GM19240 (cell line): ENCODE measurements at regions not wholly inside any gene's neighbourhood (a gene's known extent, or its start where the extent isn't known, plus 50 kb on each side); places are given as distances from the start of the nearest gene placed in this dataset.

Source experiments
- DNase-seq: peaks from one replicate; pipeline ENCODE4 v3.0.0; 2011; ENCODE audit warnings: low spot score; ENCODE audit not compliant: insufficient read length

- no peak for DNase-seq
These were observed 67.6 kb upstream of the AMPD3 start for GRCh38 chr11:10387206-10388083.

GRCh38 chr11:10388101-10388500 is 67.0 kb upstream of the AMPD3 start:
- DNase-seq: no peak

GRCh38 chr11:10388574-10388973 is 66.5 kb upstream of the AMPD3 start:
- DNase-seq: no peak

GRCh38 chr11:10390375-10390774 is 64.7 kb upstream of the AMPD3 start:
- no peak for DNase-seq

GRCh38 chr11:10392095-10393079 is 62.7 kb upstream of the AMPD3 start:
- no peak for DNase-seq

- no peak for DNase-seq
These were observed 60.6 kb upstream of the AMPD3 start for GRCh38 chr11:10394229-10395101.

GRCh38 chr11:10395166-10395897 is 59.7 kb upstream of the AMPD3 start:
- no peak for DNase-seq

- DNase-seq: no peak
These were observed 58.3 kb upstream of the AMPD3 start for GRCh38 chr11:10396771-10397170.

GRCh38 chr11:10397226-10397987 is 57.7 kb upstream of the AMPD3 start:
- DNase-seq: no peak

GRCh38 chr11:10398525-10398924 is 56.5 kb upstream of the AMPD3 start:
- no peak for DNase-seq

- DNase-seq: no peak
These were observed 54.2 kb upstream of the AMPD3 start for GRCh38 chr11:10400856-10401255.

- DNase-seq: no peak
These were observed 53.8 kb upstream of the AMPD3 start for GRCh38 chr11:10401256-10401655.

- DNase-seq: no peak
These were observed 53.2 kb upstream of the AMPD3 start for GRCh38 chr11:10401696-10402392.
